Neutrophil (primary cell): ENCODE measurements at regions not wholly inside any gene's neighbourhood (a gene's known extent, or its start where the extent isn't known, plus 50 kb on each side); places are given as distances from the start of the nearest gene placed in this dataset.

Experiments used
- H3K27ac ChIP-seq: fragments of 200-600 bp; sonication (generic); 2 replicates; pipeline ENCODE4 v1.5.1; 2016; ENCODE audit warnings: mild to moderate bottlenecking, moderate library complexity
- H3K27me3 ChIP-seq: fragments of 200-600 bp; sonication (generic); 2 replicates; pipeline ENCODE4 v1.6.0; 2016; ENCODE audit warnings: mild to moderate bottlenecking
- H3K36me3 ChIP-seq: fragments of 200-600 bp; sonication (generic); 2 replicates; pipeline ENCODE4 v1.5.1; 2017
- H3K4me1 ChIP-seq, 2 experiments: fragments of 200-600 bp in 1 of 2; sonication (generic) in 1 of 2; 1 replicate in 1 of 2; 2 replicates in 1 of 2; pipeline versions ENCODE4 v1.5.1 to v1.6.1; 2013 to 2016; ENCODE audit warnings: low read depth in 1 of 2, low read length in 1 of 2, mild to moderate bottlenecking in 1 of 2, moderate library complexity in 1 of 2; ENCODE audit not compliant: control insufficient read depth in 1 of 2, insufficient read depth in 1 of 2
- H3K4me3 ChIP-seq, 2 experiments: fragments of 200-600 bp in 1 of 2; sonication (generic) in 1 of 2; 1 replicate in 1 of 2; 2 replicates in 1 of 2; pipeline ENCODE4 v1.5.1; 2013 to 2016; ENCODE audit warnings: low read depth in 1 of 2, low read length in 1 of 2, mild to moderate bottlenecking in 1 of 2, moderate library complexity in 1 of 2
- H3K9me3 ChIP-seq: fragments of 200-600 bp; sonication (generic); 2 replicates; pipeline ENCODE4 v1.5.1; 2016
- CTCF ChIP-seq: fragments of 200-600 bp; sonication (generic); IDR thresholded peaks from 2 replicates; pipeline ENCODE4 v1.5.1; 2016; ENCODE audit warnings: antibody characterized with exemption

GRCh38 chr7:12963435-12963834, 276.0 kb downstream of the ARL4A start:
- Histone ChIP-seq H3K4me3 (no peak overlapping the region), H3K9me3 (no peaks in the 10 kb centered on the region), H3K27me3 (no peaks in the 10 kb centered on the region), H3K27ac (no peak overlapping the region), H3K4me1 (no peaks in the 10 kb centered on the region), H3K36me3 (no peaks in the 10 kb centered on the region)
- no peak for TF ChIP-seq CTCF

GRCh38 chr7:12964836-12965235, 277.4 kb downstream of the ARL4A start:
- H3K36me3 ChIP-seq: no peaks in the 10 kb centered on the region
- no peaks in the 10 kb centered on the region for H3K4me1 ChIP-seq
- no peak overlapping the region for H3K4me3 ChIP-seq
- no peak for TF ChIP-seq CTCF
- H3K9me3 ChIP-seq: no peaks in the 10 kb centered on the region
- no peaks in the 10 kb centered on the region for H3K27me3 ChIP-seq
- H3K27ac ChIP-seq: no peak overlapping the region

GRCh38 chr7:12965767-12966166, 278.3 kb downstream of the ARL4A start:
- Histone ChIP-seq H3K4me1 (no peaks in the 10 kb centered on the region), H3K27me3 (no peaks in the 10 kb centered on the region), H3K9me3 (no peaks in the 10 kb centered on the region), H3K36me3 (no peaks in the 10 kb centered on the region), H3K4me3 (no peak overlapping the region), H3K27ac (no peak overlapping the region)
- no peak for TF ChIP-seq CTCF

GRCh38 chr7:12967322-12967721, 279.9 kb downstream of the ARL4A start:
- Histone ChIP-seq H3K4me1 (no peaks in the 10 kb centered on the region), H3K9me3 (no peaks in the 10 kb centered on the region), H3K27ac (no peak overlapping the region), H3K27me3 (no peaks in the 10 kb centered on the region), H3K36me3 (no peaks in the 10 kb centered on the region), H3K4me3 (no peak overlapping the region)
- no peak for TF ChIP-seq CTCF

GRCh38 chr7:12968836-12969422, 281.5 kb downstream of the ARL4A start:
- Histone ChIP-seq H3K27ac (no peak overlapping the region), H3K9me3 (no peaks in the 10 kb centered on the region), H3K4me1 (no peaks in the 10 kb centered on the region), H3K36me3 (no peaks in the 10 kb centered on the region), H3K4me3 (no peak overlapping the region), H3K27me3 (no peaks in the 10 kb centered on the region)
- TF ChIP-seq CTCF: no peak

GRCh38 chr7:12970626-12971025, 283.2 kb downstream of the ARL4A start:
- no peak for TF ChIP-seq CTCF
- H3K4me3 ChIP-seq: no peak overlapping the region
- H3K27ac ChIP-seq: no peak overlapping the region
- H3K4me1 ChIP-seq: no peaks in the 10 kb centered on the region
- H3K36me3 ChIP-seq: no peaks in the 10 kb centered on the region
- H3K9me3 ChIP-seq: no peaks in the 10 kb centered on the region
- no peaks in the 10 kb centered on the region for H3K27me3 ChIP-seq
